Astrocyte of the spinal cord (primary cell): ENCODE measurements at regions not wholly inside any gene's neighbourhood (a gene's known extent, or its start where the extent isn't known, plus 50 kb on each side); places are given as distances from the start of the nearest gene placed in this dataset.
"Not testable (repeated sequence)": the region's sequence is repeated elsewhere in the genome, so short reads cannot be mapped to it uniquely, and the experiment has no call there.

Experiments
- DNase-seq: peaks from one replicate; pipeline ENCODE4 v3.0.0; 2011; ENCODE audit warnings: low read depth, low spot score
- H3K4me3 ChIP-seq: 2 replicates; pipeline ENCODE4 v1.5.1; 2011; ENCODE audit warnings: low read depth, mild to moderate bottlenecking, low read length, moderate library complexity
- in situ Hi-C: cut with HindIII; loops from 2 replicates; pipeline ENCODE4 v1.10.0; 2017; ENCODE audit warnings: low sequenced_read_pairs
- TF ChIP-seq, protein P1 (sequence below): IDR thresholded peaks from 2 replicates; pipeline ENCODE4 v1.5.1; 2012; ENCODE audit warnings: low read depth, mild to moderate bottlenecking, low read length, inconsistent platforms

DNA sequence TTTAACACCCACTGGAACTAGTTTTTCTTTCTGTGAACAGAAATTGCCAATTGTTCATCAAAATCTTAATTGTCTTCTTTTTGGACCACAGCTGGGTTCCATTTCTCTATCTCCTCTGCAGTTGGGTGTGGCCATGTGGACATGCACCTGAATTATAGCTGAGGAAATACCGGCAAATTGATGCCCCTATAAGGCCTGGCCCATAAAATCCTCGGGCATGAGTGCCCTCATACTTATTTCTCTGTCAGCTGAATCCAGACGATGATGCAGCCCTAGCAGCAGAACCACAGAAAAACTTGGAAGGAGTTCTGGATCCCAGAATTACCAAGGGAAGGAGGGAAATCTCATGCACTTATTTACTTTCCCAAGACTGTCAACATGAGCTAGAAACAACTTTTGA lies 249.0 kb downstream of the CYRIA start:
- no peak overlapping the region for H3K4me3 ChIP-seq
- TF ChIP-seq, protein P1, sequence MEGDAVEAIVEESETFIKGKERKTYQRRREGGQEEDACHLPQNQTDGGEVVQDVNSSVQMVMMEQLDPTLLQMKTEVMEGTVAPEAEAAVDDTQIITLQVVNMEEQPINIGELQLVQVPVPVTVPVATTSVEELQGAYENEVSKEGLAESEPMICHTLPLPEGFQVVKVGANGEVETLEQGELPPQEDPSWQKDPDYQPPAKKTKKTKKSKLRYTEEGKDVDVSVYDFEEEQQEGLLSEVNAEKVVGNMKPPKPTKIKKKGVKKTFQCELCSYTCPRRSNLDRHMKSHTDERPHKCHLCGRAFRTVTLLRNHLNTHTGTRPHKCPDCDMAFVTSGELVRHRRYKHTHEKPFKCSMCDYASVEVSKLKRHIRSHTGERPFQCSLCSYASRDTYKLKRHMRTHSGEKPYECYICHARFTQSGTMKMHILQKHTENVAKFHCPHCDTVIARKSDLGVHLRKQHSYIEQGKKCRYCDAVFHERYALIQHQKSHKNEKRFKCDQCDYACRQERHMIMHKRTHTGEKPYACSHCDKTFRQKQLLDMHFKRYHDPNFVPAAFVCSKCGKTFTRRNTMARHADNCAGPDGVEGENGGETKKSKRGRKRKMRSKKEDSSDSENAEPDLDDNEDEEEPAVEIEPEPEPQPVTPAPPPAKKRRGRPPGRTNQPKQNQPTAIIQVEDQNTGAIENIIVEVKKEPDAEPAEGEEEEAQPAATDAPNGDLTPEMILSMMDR: no peak
- DNase-seq: no peak
- in situ Hi-C loops: no loop called here

DNA sequence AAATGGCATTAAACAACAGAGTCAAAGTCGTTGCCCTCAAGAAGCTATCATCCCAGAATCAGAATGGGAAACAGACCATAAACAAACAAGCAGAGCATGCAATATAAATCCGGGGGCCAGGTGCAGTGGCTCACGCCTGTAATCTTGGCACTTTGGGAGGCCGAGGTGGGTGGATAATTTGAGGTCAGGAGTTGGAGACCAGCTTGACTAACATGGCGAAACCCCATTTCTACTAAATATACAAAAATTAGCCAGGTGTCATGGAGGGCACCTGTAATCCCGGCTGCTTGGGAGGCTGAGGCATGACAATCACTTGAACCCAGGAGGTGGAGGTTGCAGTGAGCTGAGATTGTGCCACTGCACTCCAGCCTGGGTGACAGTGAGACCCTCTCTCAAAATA lies 249.8 kb downstream of the CYRIA start:
- in situ Hi-C loops, H3K4me3 ChIP-seq, DNase-seq: not testable (repeated sequence)

DNA sequence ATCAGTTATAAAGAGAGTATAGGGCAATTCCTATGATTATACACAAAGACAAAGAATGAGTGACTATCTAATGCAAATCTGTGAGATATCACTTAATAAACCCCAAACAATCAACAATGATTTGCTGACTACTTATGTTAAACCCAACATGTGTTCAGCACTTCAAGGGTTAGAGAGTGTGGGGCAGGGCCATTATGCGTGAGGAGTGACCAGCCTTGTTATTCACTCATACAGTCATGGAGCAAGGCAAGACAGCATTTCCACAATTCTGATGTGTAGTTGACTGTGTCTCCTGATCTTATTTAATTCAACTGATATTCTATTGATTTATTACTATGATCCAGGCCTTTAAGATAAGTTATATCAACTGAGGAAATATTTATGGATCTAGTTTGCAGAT lies 251.7 kb downstream of the CYRIA start:
- TF ChIP-seq, protein P1: no peak
- in situ Hi-C loops: no loop called here
- no peak overlapping the region for H3K4me3 ChIP-seq
- no peak for DNase-seq

DNA sequence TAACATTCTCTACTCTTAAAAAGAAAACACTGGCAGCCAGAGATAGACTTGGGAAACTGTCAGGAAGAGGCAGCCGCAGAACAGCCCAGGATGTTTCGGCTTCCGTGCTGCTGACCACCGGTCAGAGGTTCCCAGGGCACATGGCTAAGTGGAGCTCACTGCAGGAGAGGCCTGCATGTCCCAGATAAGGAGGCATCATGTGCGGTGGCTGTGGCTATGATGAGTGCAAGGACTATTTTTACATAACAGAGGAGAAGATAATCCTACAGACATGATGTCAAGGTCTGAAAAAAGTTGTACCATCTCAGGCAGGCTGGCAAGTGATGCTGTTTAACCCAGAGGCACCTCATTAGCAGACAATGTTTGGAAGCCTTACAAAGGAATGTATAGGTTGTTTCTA lies 252.3 kb downstream of the CYRIA start:
- TF ChIP-seq, protein P1: no peak
- in situ Hi-C loops: no loop called here
- no peak for DNase-seq
- no peak overlapping the region for H3K4me3 ChIP-seq

DNA sequence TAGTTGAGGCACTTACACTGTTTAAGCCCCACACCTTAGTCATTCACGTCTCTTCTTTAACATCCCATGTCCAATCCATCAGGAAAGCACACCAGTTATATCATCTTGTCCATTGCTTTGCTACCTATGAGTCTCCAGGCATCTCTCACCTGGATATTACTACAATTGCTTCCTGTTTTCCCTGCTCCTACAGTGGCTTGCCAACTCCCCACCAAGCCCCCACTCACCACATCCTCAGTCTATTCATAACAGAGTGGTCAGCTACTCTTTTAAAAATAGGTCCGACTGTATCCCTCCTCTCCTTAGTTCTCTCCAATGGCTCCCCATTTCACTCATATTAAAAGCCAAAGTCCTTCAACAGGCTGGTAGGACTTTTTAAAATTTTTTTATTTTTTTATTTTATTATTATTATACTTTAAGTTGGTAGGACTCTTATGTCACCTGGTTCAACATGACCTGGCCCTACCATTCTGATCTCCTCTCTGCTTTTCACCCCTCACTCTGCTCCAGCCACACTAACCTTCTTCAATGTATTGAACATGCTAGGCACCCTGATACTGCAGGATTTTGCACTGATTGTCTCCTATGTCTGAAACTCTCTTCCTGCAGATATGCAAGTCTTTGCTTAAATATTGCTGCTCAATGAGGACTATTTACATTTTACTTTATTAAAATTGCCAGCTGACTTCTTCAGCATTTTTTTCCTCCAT lies 253.2 kb downstream of the CYRIA start:
- DNase-seq: no peak
- TF ChIP-seq, protein P1: no peak
- in situ Hi-C loops: no loop called here
- no peak overlapping the region for H3K4me3 ChIP-seq

DNA sequence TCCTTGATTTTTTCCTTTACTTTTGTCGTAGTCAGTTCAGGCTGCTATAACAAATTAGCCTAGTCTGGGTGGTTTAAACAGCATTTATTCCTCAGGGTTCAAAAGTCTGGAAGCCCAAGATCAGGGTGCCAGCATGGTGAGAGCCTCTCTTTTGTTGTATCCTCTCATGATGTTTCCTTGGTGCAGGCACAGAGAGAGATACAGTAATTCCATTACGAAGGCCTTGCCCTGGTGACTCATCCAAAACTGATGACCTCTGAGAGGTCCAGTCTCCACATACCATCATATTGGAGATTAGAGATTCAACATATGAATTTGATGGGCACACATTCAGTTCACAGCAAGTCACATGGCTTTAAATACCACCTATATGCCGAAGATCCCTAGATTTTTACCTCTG lies 253.8 kb downstream of the CYRIA start:
- in situ Hi-C loops: no loop called here
- TF ChIP-seq, protein P1: no peak
- no peak for DNase-seq
- H3K4me3 ChIP-seq: no peak overlapping the region

DNA sequence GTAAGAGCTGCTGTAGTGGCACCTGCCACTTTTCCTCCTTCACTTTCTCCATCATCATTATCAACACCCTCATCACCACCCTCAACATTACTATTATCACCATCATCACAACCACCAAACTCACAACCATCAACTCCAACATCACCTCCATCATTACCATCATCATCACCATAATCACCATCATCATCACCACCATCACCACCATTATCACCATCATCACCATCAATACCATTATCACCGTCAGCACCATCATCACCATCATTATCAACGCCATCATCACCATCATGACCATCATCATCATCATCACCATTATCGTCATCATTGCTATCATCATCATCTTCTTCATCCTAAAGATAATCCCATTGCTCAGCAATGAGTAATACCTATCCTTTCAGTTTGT lies 255.8 kb downstream of the CYRIA start:
- TF ChIP-seq, protein P1: no peak
- H3K4me3 ChIP-seq: no peak overlapping the region
- in situ Hi-C loops: no loop called here
- no peak for DNase-seq
